BLaER1 treated with 17β-estradiol and CSF1 and Interleukin-3, amounts not matched to agents 10 nM and 100 nM (cell line): ENCODE measurements at regions not wholly inside any gene's neighbourhood (a gene's known extent, or its start where the extent isn't known, plus 50 kb on each side); places are given as distances from the start of the nearest gene placed in this dataset.
A peak's percentile ranks its signal among the peaks of the same experiment; 100 is the strongest.

ENCODE experiments used
- H3K27ac ChIP-seq, 11 experiments: shearing (Covaris generic); formaldehyde crosslinking; 2 replicates each; pipeline ENCODE4 v1.8.1; 2022
- H3K27me3 ChIP-seq, 11 experiments: shearing (Covaris generic); formaldehyde crosslinking; 2 replicates each; pipeline ENCODE4 v1.8.1; 2022
- H3K36me3 ChIP-seq, 11 experiments: shearing (Covaris generic); formaldehyde crosslinking; 2 replicates each; pipeline ENCODE4 v1.8.1; 2022
- H3K4me1 ChIP-seq, 10 experiments: shearing (Covaris generic); formaldehyde crosslinking; 2 replicates each; pipeline ENCODE4 v1.8.1; 2022
- H3K4me2 ChIP-seq, 11 experiments: shearing (Covaris generic); formaldehyde crosslinking; 2 replicates each; pipeline ENCODE4 v1.8.1; 2022
- H3K4me3 ChIP-seq, 10 experiments: shearing (Covaris generic); formaldehyde crosslinking; 2 replicates each; pipeline ENCODE4 v1.8.1; 2022
- H3K9ac ChIP-seq, 11 experiments: shearing (Covaris generic); formaldehyde crosslinking; 2 replicates each; pipeline ENCODE4 v1.8.1; 2022
- H3K9me3 ChIP-seq, 11 experiments: shearing (Covaris generic); formaldehyde crosslinking; replicated peaks in 1 of 11; 2 replicates each; pipeline ENCODE4 v1.8.1; 2022
- H4K20me1 ChIP-seq, 11 experiments: shearing (Covaris generic); formaldehyde crosslinking; 2 replicates each; pipeline ENCODE4 v1.8.1; 2022
- Cebpa-rat ChIP-seq, 11 experiments: shearing (Covaris generic); IDR thresholded peaks; 2 replicates each; pipeline ENCODE4 v1.8.1; 2022

GRCh38 chr17:79680318-79680695 is 50.4 kb upstream of the ENPP7 start:
- Histone ChIP-seq H3K27me3 (no peaks in the 10 kb centered on the region; a peak in 1 of 22 replicates), H4K20me1 (peaks cover 0 to 8% (median 0%) of the 10 kb centered on the region in 11 experiments; a peak in 1 of 22 replicates)

GRCh38 chr17:79679631-79680317 is 51.0 kb upstream of the ENPP7 start:
- H4K20me1 ChIP-seq, result peaks cover 0 to 7% (median 0%) of the 10 kb centered on the region in 11 experiments; a peak in 1 of 22 replicates

More at GRCh38 chr17:79680318-79680695, 50.4 kb upstream of the ENPP7 start:
- Histone ChIP-seq H3K4me3 (no peak overlapping the region), H3K9me3 (no peaks in the 10 kb centered on the region), H3K4me1 (peaks cover 0 to 50% (median 23%) of the 10 kb centered on the region in 10 experiments; a peak in 17 of 20 replicates), H3K9ac (no peak overlapping the region), H3K36me3 (no peaks in the 10 kb centered on the region), H3K27ac (no peak overlapping the region), H3K4me2 (0 out of 22 replicates have a peak overlapping the region, but pooled peaks of 2 of the 11 experiments have one; percentile 83 to 88)
- no peak for TF ChIP-seq Cebpa-rat (IDR thresholded peaks at IDR 0.05)

DNA sequence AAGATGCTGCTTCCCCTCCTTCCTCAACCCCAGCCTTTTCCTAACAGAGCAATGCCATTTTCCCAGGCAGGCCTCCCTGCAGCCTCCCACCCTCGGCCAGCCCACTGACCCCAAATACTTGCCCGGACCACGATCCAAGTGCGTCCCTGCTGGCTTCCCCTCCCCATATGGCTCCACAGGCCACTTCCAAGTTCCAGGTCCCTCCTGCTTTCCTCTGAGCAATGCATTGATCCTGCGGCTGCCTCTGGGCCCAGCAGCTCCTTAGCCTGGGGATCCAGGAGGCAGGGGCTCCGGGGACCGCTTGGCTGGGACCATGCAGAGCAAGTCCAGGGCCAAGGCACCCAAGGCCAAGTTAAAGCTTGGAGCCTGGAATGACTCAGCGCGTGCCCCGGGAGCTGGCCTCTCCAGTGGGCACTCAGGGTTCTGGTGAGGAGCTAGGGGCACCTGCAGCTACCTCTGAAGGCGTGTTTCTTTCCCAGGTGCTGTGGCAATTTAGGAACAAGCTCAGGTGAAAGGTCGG is 51.9 kb upstream of the ENPP7 start:
- H3K4me3 ChIP-seq, result no peak overlapping the region
- H3K9me3 ChIP-seq, result peaks cover 9 to 13% (median 11%) of the 10 kb centered on the region in 11 experiments
- H3K36me3 ChIP-seq, result no peaks in the 10 kb centered on the region; a peak in 1 of 22 replicates
- H4K20me1 ChIP-seq, result no peaks in the 10 kb centered on the region; a peak in 1 of 22 replicates
- H3K4me1 ChIP-seq, result peaks cover 0 to 50% (median 23%) of the 10 kb centered on the region in 10 experiments; a peak in 17 of 20 replicates
- no peak for TF ChIP-seq Cebpa-rat (IDR thresholded peaks at IDR 0.05)
- no peak overlapping the region for H3K4me2 ChIP-seq
- no peak overlapping the region for H3K9ac ChIP-seq
- H3K27ac ChIP-seq, result no peak overlapping the region
- H3K27me3 ChIP-seq, result no peaks in the 10 kb centered on the region; a peak in 1 of 22 replicates

More at GRCh38 chr17:79679631-79680317, 51.0 kb upstream of the ENPP7 start:
- no peaks in the 10 kb centered on the region; a peak in 1 of 22 replicates for H3K27me3 ChIP-seq
- H3K9ac ChIP-seq, result no peak overlapping the region
- H3K9me3 ChIP-seq, result peaks cover 0 to 3% (median under 1%) of the 10 kb centered on the region in 11 experiments; a peak in 9 of 22 replicates
- TF ChIP-seq Cebpa-rat (IDR thresholded peaks at IDR 0.05), result no peak
- H3K4me3 ChIP-seq, result no peak overlapping the region
- no peak overlapping the region for H3K27ac ChIP-seq
- peaks cover 0 to 50% (median 23%) of the 10 kb centered on the region in 10 experiments; a peak in 17 of 20 replicates for H3K4me1 ChIP-seq
- no peaks in the 10 kb centered on the region for H3K36me3 ChIP-seq
- no peak overlapping the region for H3K4me2 ChIP-seq

- no peak for TF ChIP-seq Cebpa-rat (IDR thresholded peaks at IDR 0.05)
- no peak overlapping the region for H3K27ac ChIP-seq
- no peak overlapping the region for H3K9ac ChIP-seq
- H3K4me2 ChIP-seq, result no peak overlapping the region
- H3K27me3 ChIP-seq, result no peaks in the 10 kb centered on the region; a peak in 1 of 22 replicates
- H3K36me3 ChIP-seq, result no peaks in the 10 kb centered on the region; a peak in 1 of 22 replicates
- peaks cover 14 to 19% (median 17%) of the 10 kb centered on the region in 11 experiments for H3K9me3 ChIP-seq
- no peaks in the 10 kb centered on the region; a peak in 1 of 22 replicates for H4K20me1 ChIP-seq
- peaks cover 0 to 47% (median 23%) of the 10 kb centered on the region in 10 experiments; a peak in 17 of 20 replicates for H3K4me1 ChIP-seq
- no peak overlapping the region for H3K4me3 ChIP-seq
Measured at GRCh38 chr17:79678091-79678735, 52.5 kb upstream of the ENPP7 start.

DNA sequence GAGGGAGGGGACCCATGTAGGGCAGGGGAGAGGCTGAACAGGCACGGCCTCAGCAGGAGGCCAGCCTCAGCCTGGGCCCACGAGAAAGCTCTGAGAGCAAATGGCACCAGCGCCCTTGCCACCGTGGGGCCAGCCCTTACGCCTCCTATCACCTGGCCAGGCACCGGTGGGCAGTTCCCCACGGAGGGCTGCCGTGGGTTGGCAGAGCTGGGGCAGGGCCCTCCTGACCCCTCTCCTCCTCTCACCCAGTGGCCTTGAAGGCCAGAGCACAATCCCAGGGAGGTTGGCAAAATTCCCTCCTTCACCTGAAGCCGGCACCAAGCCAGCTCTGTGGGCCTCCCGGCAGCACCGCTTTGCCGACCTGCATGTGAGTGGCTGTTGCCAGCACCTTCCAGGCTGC is 53.1 kb upstream of the ENPP7 start:
- Histone ChIP-seq H3K9me3 (peaks cover 20 to 25% (median 22%) of the 10 kb centered on the region in 11 experiments), H3K4me1 (peaks cover 0 to 46% (median 23%) of the 10 kb centered on the region in 10 experiments; a peak in 17 of 20 replicates), H3K4me2 (peak overlapping the region in 4 of 11 experiments; percentile 14 to 29 (median 26); a peak in 5 of 22 replicates), H3K9ac (no peak overlapping the region), H3K27me3 (no peaks in the 10 kb centered on the region; a peak in 1 of 22 replicates), H4K20me1 (no peaks in the 10 kb centered on the region; a peak in 1 of 22 replicates), H3K27ac (no peak overlapping the region), H3K36me3 (no peaks in the 10 kb centered on the region; a peak in 1 of 22 replicates), H3K4me3 (no peak overlapping the region)
- no peak for TF ChIP-seq Cebpa-rat (IDR thresholded peaks at IDR 0.05)

- H3K4me1 ChIP-seq, result peaks cover 0 to 39% (median 18%) of the 10 kb centered on the region in 10 experiments; a peak in 17 of 20 replicates
- peak overlapping the region in 4 of 11 experiments; percentile 14 to 29 (median 26); a peak in 6 of 22 replicates for H3K4me2 ChIP-seq
- peaks cover 21 to 30% (median 25%) of the 10 kb centered on the region in 11 experiments for H3K9me3 ChIP-seq
- H3K36me3 ChIP-seq, result no peaks in the 10 kb centered on the region; a peak in 1 of 22 replicates
- H3K4me3 ChIP-seq, result no peak overlapping the region
- no peak for TF ChIP-seq Cebpa-rat (IDR thresholded peaks at IDR 0.05)
- no peaks in the 10 kb centered on the region; a peak in 1 of 22 replicates for H3K27me3 ChIP-seq
- no peak overlapping the region for H3K27ac ChIP-seq
- H3K9ac ChIP-seq, result no peak overlapping the region
- H4K20me1 ChIP-seq, result no peaks in the 10 kb centered on the region; a peak in 1 of 22 replicates
Measured at GRCh38 chr17:79676796-79677195, 53.9 kb upstream of the ENPP7 start.

GRCh38 chr17:79675413-79675725 is 55.4 kb upstream of the ENPP7 start:
- Histone ChIP-seq H3K9me3 (peaks cover 21 to 30% (median 25%) of the 10 kb centered on the region in 11 experiments), H3K27me3 (no peaks in the 10 kb centered on the region; a peak in 1 of 22 replicates), H3K9ac (no peak overlapping the region), H3K36me3 (no peaks in the 10 kb centered on the region; a peak in 1 of 22 replicates), H4K20me1 (no peaks in the 10 kb centered on the region; a peak in 1 of 22 replicates), H3K4me2 (no peak overlapping the region), H3K4me3 (no peak overlapping the region), H3K4me1 (peaks cover 0 to 35% (median 17%) of the 10 kb centered on the region in 10 experiments; a peak in 12 of 20 replicates), H3K27ac (no peak overlapping the region)
- TF ChIP-seq Cebpa-rat (IDR thresholded peaks at IDR 0.05), result no peak

DNA sequence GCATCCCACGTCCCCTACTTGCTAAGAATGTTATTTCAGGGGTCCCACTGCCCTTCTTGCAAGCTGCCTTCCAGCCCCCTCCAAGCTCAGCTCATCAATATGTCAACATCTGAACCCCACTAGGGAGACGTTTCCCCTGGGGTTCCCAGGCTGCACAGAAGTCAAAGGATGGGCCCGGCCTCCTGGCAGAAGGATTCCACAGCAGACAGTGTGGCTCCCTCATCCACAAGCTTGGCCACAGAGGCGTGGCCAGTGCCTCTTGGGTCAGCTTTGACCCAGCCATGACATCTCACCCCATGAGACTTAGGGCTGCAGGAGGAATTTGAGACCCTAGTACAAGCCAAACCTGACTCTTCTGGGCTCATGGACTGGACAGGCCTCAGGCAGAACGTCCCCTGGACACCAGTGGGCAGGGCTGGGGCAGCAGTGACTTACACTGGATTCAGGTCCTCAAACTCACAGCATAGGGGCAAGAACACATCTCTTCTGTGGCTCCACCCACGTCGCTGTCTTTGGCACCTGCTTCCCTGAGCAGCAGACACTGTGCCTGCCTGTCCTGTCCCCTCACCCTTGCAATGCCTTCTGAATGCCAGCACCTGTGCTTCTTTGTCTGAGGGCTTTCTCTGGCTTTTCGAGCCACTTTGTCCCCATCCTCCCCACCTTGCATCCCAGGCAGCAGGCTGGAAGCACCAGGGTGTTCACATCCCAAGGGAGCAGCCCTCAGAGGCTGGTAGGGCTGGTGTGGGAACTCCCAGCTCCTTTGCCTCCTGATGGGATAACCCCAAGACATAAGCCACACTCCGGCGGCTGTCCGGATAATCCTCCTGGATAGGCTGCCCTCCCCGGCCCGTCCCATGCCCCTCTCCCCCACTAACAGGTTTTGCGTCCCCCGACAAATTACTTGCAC is 56.0 kb upstream of the ENPP7 start:
- H3K27me3 ChIP-seq, result no peaks in the 10 kb centered on the region; a peak in 1 of 22 replicates
- H3K27ac ChIP-seq, result no peak overlapping the region
- no peak overlapping the region for H3K4me3 ChIP-seq
- H4K20me1 ChIP-seq, result no peaks in the 10 kb centered on the region; a peak in 1 of 22 replicates
- H3K9me3 ChIP-seq, result peaks cover 21 to 30% (median 25%) of the 10 kb centered on the region in 11 experiments
- no peak overlapping the region for H3K4me2 ChIP-seq
- no peak overlapping the region for H3K9ac ChIP-seq
- H3K36me3 ChIP-seq, result no peaks in the 10 kb centered on the region; a peak in 1 of 22 replicates
- no peak for TF ChIP-seq Cebpa-rat (IDR thresholded peaks at IDR 0.05)
- peaks cover 0 to 31% (median 17%) of the 10 kb centered on the region in 10 experiments; a peak in 12 of 20 replicates for H3K4me1 ChIP-seq
